H1 (cell line): ENCODE measurements at regions not wholly inside any gene's neighbourhood (a gene's known extent, or its start where the extent isn't known, plus 50 kb on each side); places are given as distances from the start of the nearest gene placed in this dataset.

ENCODE experiments used
- CTCF ChIA-PET: fragments of 300-600 bp; sonication (Branson Sonifier 250); formaldehyde crosslinking; loops from one replicate; lab custom pipeline; 2021; ENCODE audit not compliant: partially characterized antibody; lab: Charles Lee
- POLR2A ChIA-PET: fragments of 300-600 bp; sonication (Branson Sonifier 250); formaldehyde crosslinking; loops from one replicate; lab custom pipeline; 2021; ENCODE audit warnings: inconsistent platforms; ENCODE audit not compliant: partially characterized antibody; lab: Charles Lee
- DNase-seq, 2 experiments: peaks; one replicate each; pipeline versions ENCODE4 v3.0.0 to v3.0.0-alpha.2; 2010 to 2022; ENCODE audit warnings: low spot score in 2 of 2, low read depth in 1 of 2, mixed read lengths in 1 of 2
- FAIRE-seq: peaks from 2 replicates; lab custom pipeline; 2011; peaks lifted over from hg19 to GRCh38; lab: Jason Lieb, UNC
- H2AFZ ChIP-seq: 2 replicates; pipeline ENCODE4 v1.8.1; 2012; ENCODE audit warnings: low read length, inconsistent platforms
- H2AK5ac ChIP-seq: 2 replicates; pipeline ENCODE4 v1.6.1; 2013; ENCODE audit warnings: low read depth, low read length
- H2BK120ac ChIP-seq: replicated peaks from 2 replicates; pipeline ENCODE3; 2013; ENCODE audit warnings: low read depth, low read length, inconsistent platforms
- H2BK12ac ChIP-seq: 2 replicates; pipeline ENCODE4 v1.6.1; 2013; ENCODE audit warnings: low read depth, low read length
- H2BK15ac ChIP-seq: 2 replicates; pipeline ENCODE4 v1.6.1; 2013; ENCODE audit warnings: low read length
- H2BK20ac ChIP-seq: 2 replicates; pipeline ENCODE4 v1.6.1; 2013; ENCODE audit warnings: low read length
- H2BK5ac ChIP-seq: 2 replicates; pipeline ENCODE4 v1.6.1; 2013; ENCODE audit warnings: low read depth, low read length
- H3K14ac ChIP-seq: 2 replicates; pipeline ENCODE4 v1.6.1; 2013; ENCODE audit warnings: inconsistent platforms; ENCODE audit not compliant: insufficient read length
- H3K18ac ChIP-seq: 2 replicates; pipeline ENCODE4 v1.6.1; 2013; ENCODE audit warnings: low read length; ENCODE audit errors: extremely low read depth
- H3K23ac ChIP-seq: 2 replicates; pipeline ENCODE4 v1.6.1; 2013; ENCODE audit warnings: inconsistent platforms; ENCODE audit not compliant: insufficient read length
- H3K23me2 ChIP-seq: 2 replicates; pipeline ENCODE4 v1.6.1; 2013; ENCODE audit warnings: low read depth, low read length
- H3K27ac ChIP-seq: 2 replicates; pipeline ENCODE4 v1.6.1; 2011; ENCODE audit warnings: low read depth, low read length, inconsistent platforms
- H3K27me3 ChIP-seq, 4 experiments: replicated peaks in 1 of 4; 1 replicate in 1 of 4; 2 replicates in 3 of 4; pipeline versions ENCODE4 v1.6.1 to v1.8.1; 2011 to 2013; ENCODE audit warnings: low read length in 3 of 4, mild to moderate bottlenecking in 3 of 4, inconsistent platforms in 2 of 4, mixed read lengths in 2 of 4, moderate library complexity in 1 of 4; ENCODE audit not compliant: control insufficient read depth in 3 of 4, insufficient read depth in 3 of 4; ENCODE audit errors: extremely low read depth in 1 of 4
- H3K36me3 ChIP-seq, 4 experiments: 2 replicates each; pipeline versions ENCODE4 v1.6.1 to v1.8.1; 2011 to 2013; ENCODE audit warnings: mild to moderate bottlenecking in 4 of 4, low read length in 3 of 4, moderate library complexity in 2 of 4, control low read depth in 1 of 4, inconsistent platforms in 1 of 4; ENCODE audit not compliant: insufficient read depth in 4 of 4, control insufficient read depth in 2 of 4
- H3K4ac ChIP-seq: replicated peaks from 2 replicates; pipeline ENCODE3; 2013; ENCODE audit warnings: low read length, low read depth, mixed read lengths, inconsistent platforms; ENCODE audit not compliant: insufficient read length
- H3K4me1 ChIP-seq, 4 experiments: replicated peaks in 1 of 4; 1 replicate in 1 of 4; 2 replicates in 3 of 4; pipeline versions ENCODE4 v1.6.1 to v1.8.1; 2011 to 2013; ENCODE audit warnings: low read length in 3 of 4, inconsistent platforms in 2 of 4, mixed read lengths in 1 of 4; ENCODE audit not compliant: insufficient read depth in 4 of 4, control insufficient read depth in 3 of 4
- H3K4me2 ChIP-seq, 2 experiments: 2 replicates each; pipeline versions ENCODE4 v1.6.1 to v1.8.1; 2011 to 2013; ENCODE audit warnings: low read depth in 2 of 2, low read length in 2 of 2, control low read depth in 1 of 2, inconsistent platforms in 1 of 2, mild to moderate bottlenecking in 1 of 2; ENCODE audit not compliant: insufficient read depth in 1 of 2
- H3K4me3 ChIP-seq, 4 experiments: fragments of 200-600, 300-600 bp in 1 of 4; sonication (generic), shearing (Covaris generic), sonication (Bioruptor Twin) in 1 of 4; 2 replicates each; pipeline versions ENCODE4 v1.5.1 to v1.8.1; 2011 to 2016; ENCODE audit warnings: low read length in 4 of 4, low read depth in 3 of 4, control low read depth in 2 of 4, inconsistent platforms in 2 of 4, mild to moderate bottlenecking in 2 of 4, mixed read lengths in 1 of 4, moderate library complexity in 1 of 4; ENCODE audit not compliant: insufficient read depth in 2 of 4; ENCODE audit errors: extremely low read depth in 1 of 4
- H3K56ac ChIP-seq: replicated peaks from 2 replicates; pipeline ENCODE3; 2013; ENCODE audit warnings: low read depth, mild to moderate bottlenecking, mixed read lengths, low read length, inconsistent platforms; ENCODE audit not compliant: insufficient read length
- H3K79me1 ChIP-seq: 2 replicates; pipeline ENCODE4 v1.6.1; 2013; ENCODE audit warnings: low read depth, low read length, control low read depth
- H3K79me2 ChIP-seq, 2 experiments: 2 replicates each; pipeline versions ENCODE4 v1.6.1 to v1.8.1; 2012 to 2013; ENCODE audit warnings: low read length in 2 of 2, mild to moderate bottlenecking in 2 of 2, inconsistent platforms in 1 of 2; ENCODE audit not compliant: insufficient read depth in 2 of 2, control insufficient read depth in 1 of 2
- H3K9ac ChIP-seq, 4 experiments: replicated peaks in 1 of 4; 1 replicate in 1 of 4; 2 replicates in 3 of 4; pipeline versions ENCODE4 v1.6.1 to v1.8.1; 2011 to 2013; ENCODE audit warnings: low read depth in 3 of 4, low read length in 3 of 4, control low read depth in 2 of 4, mild to moderate bottlenecking in 2 of 4, moderate library complexity in 2 of 4, inconsistent platforms in 1 of 4; ENCODE audit errors: extremely low read depth in 1 of 4
- H3K9me3 ChIP-seq, 2 experiments: 2 replicates each; pipeline versions ENCODE4 v1.6.1 to v1.8.1; 2012 to 2013; ENCODE audit warnings: mild to moderate bottlenecking in 2 of 2, moderate library complexity in 2 of 2, control low read depth in 1 of 2, inconsistent platforms in 1 of 2, low read depth in 1 of 2, low read length in 1 of 2, mixed read lengths in 1 of 2; ENCODE audit not compliant: insufficient read depth in 2 of 2
- H4K20me1 ChIP-seq, 2 experiments: replicated peaks in 1 of 2; 2 replicates each; pipeline versions ENCODE3 to v1.8.1; 2011 to 2013; ENCODE audit warnings: inconsistent platforms in 2 of 2, low read length in 2 of 2, mild to moderate bottlenecking in 1 of 2; ENCODE audit not compliant: insufficient read depth in 2 of 2, control insufficient read depth in 1 of 2
- H4K5ac ChIP-seq: 2 replicates; pipeline ENCODE4 v1.6.1; 2013; ENCODE audit warnings: low read length, low read depth, mixed read lengths, inconsistent platforms; ENCODE audit not compliant: insufficient read length
- H4K8ac ChIP-seq: 2 replicates; pipeline ENCODE4 v1.8.0; 2013; ENCODE audit warnings: mild to moderate bottlenecking, moderate library complexity, low read length, inconsistent platforms; ENCODE audit not compliant: insufficient read depth; ENCODE audit errors: extremely low read depth
- H4K91ac ChIP-seq: replicated peaks from 2 replicates; pipeline ENCODE3; 2013; ENCODE audit warnings: low read length, mixed read lengths, inconsistent platforms; ENCODE audit not compliant: insufficient read length
- CBX5 ChIP-seq: fragments of 300-800, 300-1000 bp; sonication (generic); IDR thresholded peaks from 2 replicates; pipeline ENCODE4 v1.7.1; 2016; ENCODE audit warnings: antibody characterized with exemption, low read length, low read depth
- RAD21 ChIP-seq, 2 experiments: IDR thresholded peaks in 1 of 2; conservative IDR thresholded peaks in 1 of 2; 2 replicates each; pipeline ENCODE4 v1.6.1; 2011; ENCODE audit warnings: low read depth in 2 of 2, low read length in 2 of 2, improper control_type of control experiment in 1 of 2, inconsistent platforms in 1 of 2, mild to moderate bottlenecking in 1 of 2, moderate library complexity in 1 of 2
- RFX5 ChIP-seq: IDR thresholded peaks from 2 replicates; pipeline ENCODE4 v1.6.1; 2011; ENCODE audit warnings: low read depth, low read length, improper control_type of control experiment, borderline replicate concordance
- RNF2 ChIP-seq: fragments of 200-900, 300-1000 bp; sonication (generic); IDR thresholded peaks from 2 replicates; pipeline ENCODE4 v1.7.1; 2016; ENCODE audit warnings: borderline replicate concordance, low read depth, mild to moderate bottlenecking, antibody characterized with exemption, low read length; ENCODE audit not compliant: poor library complexity, severe bottlenecking; ENCODE audit errors: missing control alignments
- RXRA ChIP-seq: IDR thresholded peaks from 2 replicates; pipeline ENCODE4 v1.6.1; 2011; ENCODE audit warnings: low read depth, mild to moderate bottlenecking, low read length, moderate library complexity; ENCODE audit not compliant: insufficient read depth
- ZNF274 ChIP-seq: IDR thresholded peaks from 2 replicates; pipeline ENCODE4 v1.7.0; 2012; ENCODE audit warnings: low read length, borderline replicate concordance; ENCODE audit errors: extremely low read depth
- WGBS, 2 experiments: shearing (Covaris generic) in 1 of 2; methylation state at CpG; one replicate each; pipeline versions ENCODE4 v1.1.6 to v1.1.7; 2013 to 2015; ENCODE audit warnings: low lambda C conversion rate in 2 of 2, mixed read lengths in 2 of 2, inconsistent platforms in 1 of 2, low coverage in 1 of 2, missing lambda C conversion rate in 1 of 2; ENCODE audit not compliant: insufficient replicate concordance in 2 of 2, insufficient coverage in 1 of 2, insufficient read length in 1 of 2; ENCODE audit errors: extremely low coverage in 1 of 2, missing lambda C conversion rate in 1 of 2; 5-methylcytosine and 5-hydroxymethylcytosine counted together
- TF ChIP-seq, protein P1 (sequence below), 3 experiments: IDR thresholded peaks; 1 replicate in 2 of 3; 2 replicates in 1 of 3; pipeline versions ENCODE4 v1.5.1 to v1.6.1; 2011; ENCODE audit warnings: low read length in 3 of 3, mild to moderate bottlenecking in 3 of 3, inconsistent platforms in 2 of 3, low read depth in 1 of 3, moderate library complexity in 1 of 3; ENCODE audit not compliant: insufficient read depth in 1 of 3; ENCODE audit errors: control extremely low read depth in 1 of 3
- TF ChIP-seq, protein P2 (sequence below): IDR thresholded peaks from 2 replicates; pipeline ENCODE4 v1.6.1; 2011; ENCODE audit warnings: low read length, improper control_type of control experiment
- TF ChIP-seq, protein P3 (sequence below): IDR thresholded peaks from 2 replicates; pipeline ENCODE4 v1.6.1; 2012; ENCODE audit warnings: inconsistent platforms

DNA sequence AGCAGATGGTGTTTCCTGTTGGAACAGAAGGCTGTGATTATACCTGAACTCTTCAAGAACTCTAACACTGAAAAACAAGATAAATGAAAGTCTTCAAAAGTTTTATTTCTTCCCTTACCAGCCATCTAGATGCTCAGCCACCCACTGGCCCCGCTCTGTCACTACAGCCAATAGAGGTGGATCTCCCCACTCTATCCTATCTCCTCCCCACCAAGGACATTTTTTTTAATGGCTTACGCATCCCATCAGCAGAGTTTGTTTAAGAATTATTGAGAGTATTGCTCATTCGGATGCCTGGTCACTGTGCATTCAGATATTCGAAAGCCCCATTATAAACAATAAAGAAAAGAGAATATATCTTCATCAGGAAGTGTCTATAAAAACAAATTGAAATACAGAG lies 159.4 kb downstream of the RASEF start:
- WGBS, 2 experiments, result 99% methylated on average over 4 of the region's 4 CpGs; no CpG with 5 or more reads in 1 of the 2 experiments
- POLR2A ChIA-PET, result no interaction called here
- TF ChIP-seq, protein P1, sequence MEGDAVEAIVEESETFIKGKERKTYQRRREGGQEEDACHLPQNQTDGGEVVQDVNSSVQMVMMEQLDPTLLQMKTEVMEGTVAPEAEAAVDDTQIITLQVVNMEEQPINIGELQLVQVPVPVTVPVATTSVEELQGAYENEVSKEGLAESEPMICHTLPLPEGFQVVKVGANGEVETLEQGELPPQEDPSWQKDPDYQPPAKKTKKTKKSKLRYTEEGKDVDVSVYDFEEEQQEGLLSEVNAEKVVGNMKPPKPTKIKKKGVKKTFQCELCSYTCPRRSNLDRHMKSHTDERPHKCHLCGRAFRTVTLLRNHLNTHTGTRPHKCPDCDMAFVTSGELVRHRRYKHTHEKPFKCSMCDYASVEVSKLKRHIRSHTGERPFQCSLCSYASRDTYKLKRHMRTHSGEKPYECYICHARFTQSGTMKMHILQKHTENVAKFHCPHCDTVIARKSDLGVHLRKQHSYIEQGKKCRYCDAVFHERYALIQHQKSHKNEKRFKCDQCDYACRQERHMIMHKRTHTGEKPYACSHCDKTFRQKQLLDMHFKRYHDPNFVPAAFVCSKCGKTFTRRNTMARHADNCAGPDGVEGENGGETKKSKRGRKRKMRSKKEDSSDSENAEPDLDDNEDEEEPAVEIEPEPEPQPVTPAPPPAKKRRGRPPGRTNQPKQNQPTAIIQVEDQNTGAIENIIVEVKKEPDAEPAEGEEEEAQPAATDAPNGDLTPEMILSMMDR (IDR thresholded peaks at IDR 0.05; ENCODE audit: control extremely low read depth in 1 of 3, insufficient read depth in 1 of 3, low read depth in 1 of 3, low read length in 3 of 3), result peak in 2 of 3 experiments; percentile 13 to 25; a peak in 2 of 4 replicates
- TF ChIP-seq CBX5, result no peak
- TF ChIP-seq RAD21 (IDR thresholded peaks at IDR 0.05 in 1 of 2, conservative IDR thresholded peaks at IDR 0.05 in 1 of 2; ENCODE audit: low read depth in 2 of 2, low read length in 2 of 2), result peak in 1 of 2 experiments; percentile 20; a peak in 2 of 4 replicates
- TF ChIP-seq ZNF274, result no peak
- TF ChIP-seq, protein P2, sequence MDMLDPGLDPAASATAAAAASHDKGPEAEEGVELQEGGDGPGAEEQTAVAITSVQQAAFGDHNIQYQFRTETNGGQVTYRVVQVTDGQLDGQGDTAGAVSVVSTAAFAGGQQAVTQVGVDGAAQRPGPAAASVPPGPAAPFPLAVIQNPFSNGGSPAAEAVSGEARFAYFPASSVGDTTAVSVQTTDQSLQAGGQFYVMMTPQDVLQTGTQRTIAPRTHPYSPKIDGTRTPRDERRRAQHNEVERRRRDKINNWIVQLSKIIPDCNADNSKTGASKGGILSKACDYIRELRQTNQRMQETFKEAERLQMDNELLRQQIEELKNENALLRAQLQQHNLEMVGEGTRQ, result no peak
- no peak for TF ChIP-seq RXRA
- TF ChIP-seq RNF2, result no peak
- TF ChIP-seq, protein P3, sequence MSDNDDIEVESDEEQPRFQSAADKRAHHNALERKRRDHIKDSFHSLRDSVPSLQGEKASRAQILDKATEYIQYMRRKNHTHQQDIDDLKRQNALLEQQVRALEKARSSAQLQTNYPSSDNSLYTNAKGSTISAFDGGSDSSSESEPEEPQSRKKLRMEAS, result no peak
- no peak for TF ChIP-seq RFX5

More for the DNA sequence above, 159.4 kb downstream of the RASEF start:
- Histone ChIP-seq H2BK5ac (no peak overlapping the region), H3K4me2 (no peak overlapping the region), H3K23me2 (no peaks in the 10 kb centered on the region), H4K8ac (no peak overlapping the region), H3K9me3 (no peaks in the 10 kb centered on the region), H3K79me1 (no peaks in the 10 kb centered on the region), H3K56ac (no peak overlapping the region), H4K91ac (no peak overlapping the region), H3K4me3 (no peak overlapping the region), H3K27ac (no peak overlapping the region), H3K4ac (no peak overlapping the region), H3K18ac (no peak overlapping the region), H3K79me2 (no peaks in the 10 kb centered on the region), H3K14ac (no peak overlapping the region), H3K27me3 (no peaks in the 10 kb centered on the region), H2BK120ac (no peak overlapping the region), H2BK20ac (no peak overlapping the region), H3K23ac (no peak overlapping the region), H4K20me1 (no peaks in the 10 kb centered on the region), H3K36me3 (peaks cover 0 to 6% (median 0%) of the 10 kb centered on the region in 4 experiments; a peak in 1 of 8 replicates), H4K5ac (no peak overlapping the region), H2BK12ac (no peak overlapping the region), H2BK15ac (no peak overlapping the region), H3K9ac (no peak overlapping the region), H3K4me1 (no peaks in the 10 kb centered on the region; a peak in 1 of 7 replicates), H2AK5ac (no peak overlapping the region), H2AFZ (0 out of 2 replicates have a peak overlapping the region, but pooled peaks have one; percentile 55)
- FAIRE-seq, result peak; percentile 32
- no peak for DNase-seq
- CTCF ChIA-PET, result interaction anchor here (0.9 to 1.2 kb wide), 2 partner anchors 26 to 190 kb away, joined by 3 read pairs; no protein-coding TSS in a partner anchor
